Amygdala (tissue), 56 donors: ENCODE measurements at regions not wholly inside any gene's neighbourhood (a gene's known extent, or its start where the extent isn't known, plus 50 kb on each side); places are given as distances from the start of the nearest gene placed in this dataset.

Experiments
- DNase-seq, 56 donors: peaks; one replicate each; lab custom pipeline; 2025; lab: John Stamatoyannopoulos, UW

DNA sequence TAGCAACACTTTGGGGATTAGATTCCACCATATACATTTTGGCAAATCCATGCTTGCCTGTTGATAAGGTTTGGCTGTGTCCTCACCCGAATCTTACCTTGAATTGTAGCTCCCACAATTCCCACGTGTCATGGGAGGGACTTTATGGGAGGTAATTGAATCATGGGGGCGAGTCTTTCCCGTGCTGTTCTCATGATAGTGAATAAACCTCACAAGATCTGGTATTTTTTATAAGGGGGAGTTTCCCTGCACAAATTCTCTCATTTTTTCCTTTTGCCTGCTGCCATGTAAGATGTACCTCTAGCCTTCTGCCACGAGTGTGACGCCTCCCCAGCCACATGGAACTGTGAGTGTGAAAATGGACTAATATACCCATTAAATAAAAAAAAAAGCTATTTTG, 265.3 kb downstream of the MRPL39 start:
- DNase-seq: no peak

DNA sequence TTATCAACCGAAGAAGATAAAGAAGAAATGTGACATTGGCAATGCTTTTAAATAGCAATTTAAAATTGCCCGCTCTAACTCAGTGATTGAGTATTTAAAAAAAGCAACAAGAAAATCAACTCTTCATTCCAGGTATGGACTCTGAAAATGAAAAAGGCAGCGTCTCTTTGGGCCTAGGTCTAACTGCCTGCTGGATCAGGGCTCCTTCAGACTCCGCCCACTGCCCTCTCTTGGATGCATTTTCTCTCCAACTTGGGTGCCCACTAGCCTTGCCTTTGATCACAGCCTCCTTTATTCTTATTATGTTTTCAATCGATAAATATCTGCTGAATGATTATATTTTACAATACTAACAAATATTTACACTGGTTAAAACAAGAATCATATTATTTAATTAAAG, 268.9 kb downstream of the MRPL39 start:
- no peak for DNase-seq

DNA sequence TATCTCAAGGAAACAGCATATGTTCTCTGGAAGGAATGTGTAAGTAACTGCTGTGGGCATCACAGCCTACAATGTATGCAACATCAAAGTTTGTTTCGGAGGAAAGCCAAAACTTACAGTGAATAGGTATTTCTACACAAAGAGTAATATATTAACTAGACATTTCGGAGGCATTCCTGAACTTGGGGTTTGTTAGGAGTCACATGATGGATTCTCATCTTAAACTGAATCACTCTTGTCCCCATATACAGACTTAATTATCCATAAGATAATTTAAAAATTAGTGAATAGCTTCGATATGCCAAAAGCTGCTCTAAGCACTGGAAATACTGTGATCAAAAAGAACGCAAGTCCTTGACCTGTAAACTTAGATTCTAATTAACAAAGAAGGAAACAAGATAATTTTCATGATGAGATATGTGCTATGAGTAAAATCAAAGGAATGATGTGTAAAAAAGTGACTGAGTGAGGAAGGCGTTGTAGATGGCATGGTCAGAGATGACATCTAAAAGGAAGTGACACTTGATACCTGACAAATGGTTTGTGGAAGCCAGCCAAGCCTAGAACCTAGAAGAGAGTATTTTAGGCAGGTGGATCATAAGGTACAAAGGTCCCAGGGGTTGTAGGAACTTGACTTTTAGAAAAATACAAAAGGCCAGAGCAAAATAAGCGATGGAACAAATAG, 273.1 kb downstream of the MRPL39 start:
- DNase-seq: no peak

DNA sequence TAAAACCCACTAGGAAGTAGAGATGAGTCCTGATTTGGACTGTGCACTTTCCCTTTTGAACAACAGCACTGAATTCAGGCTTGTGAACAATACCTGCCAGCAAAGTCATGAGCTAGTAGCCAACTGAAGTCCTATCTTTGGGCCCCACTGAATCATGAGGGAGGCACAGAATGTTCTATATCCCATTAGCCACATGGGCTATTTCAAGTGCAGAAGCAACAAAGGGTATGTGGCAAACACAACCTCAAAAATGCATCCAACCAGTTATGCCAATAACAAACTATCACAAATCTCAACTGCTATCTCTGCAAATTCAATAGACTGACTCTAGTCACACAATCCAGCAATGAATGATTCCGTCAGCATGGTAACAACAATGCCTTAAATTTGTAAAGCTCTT, 276.0 kb downstream of the MRPL39 start:
- no peak for DNase-seq

DNA sequence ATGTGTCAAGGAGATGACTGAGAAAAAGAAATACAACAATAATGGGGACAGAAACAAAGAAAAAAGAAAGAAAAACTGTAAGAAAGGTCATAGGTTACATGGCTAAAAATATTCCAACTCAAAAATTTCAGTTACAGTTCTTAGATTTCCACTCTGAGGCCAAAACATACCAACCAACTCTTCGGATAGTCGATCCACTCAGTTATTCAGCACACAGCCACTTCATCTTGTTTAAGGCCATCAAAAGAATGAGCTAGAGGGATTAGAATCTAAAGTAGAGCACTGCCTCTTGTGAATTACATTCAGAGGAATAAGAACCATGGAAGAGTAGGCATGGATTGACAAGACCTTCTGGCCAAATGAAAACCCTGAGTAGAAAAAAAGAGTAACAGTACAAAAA, 277.0 kb downstream of the MRPL39 start:
- no peak for DNase-seq

DNA sequence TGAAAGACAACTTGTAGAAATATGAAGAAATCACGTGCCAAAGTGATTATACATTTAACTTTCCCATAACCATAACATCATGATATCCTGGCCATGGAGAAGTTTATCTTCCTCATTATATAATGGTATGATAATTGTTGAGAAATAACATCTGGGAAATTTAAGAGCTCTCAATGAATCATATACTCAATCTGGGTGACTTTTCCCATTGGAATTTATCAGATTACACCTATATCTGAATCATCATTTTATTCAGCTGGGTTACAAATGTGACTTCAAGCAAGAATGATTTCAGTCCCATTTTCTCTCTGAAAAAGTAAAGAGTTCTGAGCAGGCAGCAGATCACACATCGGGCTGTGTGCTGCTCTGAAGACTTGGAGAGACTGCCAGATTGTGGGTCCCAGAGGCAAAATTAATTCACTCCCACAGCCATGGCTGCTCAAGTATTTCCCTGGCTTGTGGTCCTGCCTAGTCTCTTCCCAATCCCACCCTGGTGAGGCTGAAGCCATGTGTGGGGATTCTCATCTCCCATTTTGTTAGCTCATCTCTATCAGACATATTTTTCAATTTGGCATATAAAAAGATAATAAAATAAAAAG, 278.0 kb downstream of the MRPL39 start:
- no peak for DNase-seq

DNA sequence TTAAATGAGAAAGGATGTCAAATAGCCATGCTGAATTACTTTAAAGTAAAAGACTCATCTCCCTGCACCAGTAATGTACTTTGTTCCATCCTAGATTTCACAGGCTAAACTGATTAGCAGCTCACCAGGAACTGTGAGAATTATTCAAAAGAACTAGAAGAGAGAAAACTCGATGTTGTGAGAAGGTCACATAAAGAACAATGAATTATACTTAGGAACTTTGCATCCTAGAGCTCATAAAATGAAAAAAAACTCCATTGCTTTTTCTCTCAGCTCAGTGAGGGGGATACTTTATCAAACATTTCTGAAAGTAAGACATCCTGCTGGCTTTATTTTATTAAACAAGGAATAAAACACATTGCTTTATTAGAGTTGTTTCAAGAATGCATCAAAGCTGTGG, 278.5 kb downstream of the MRPL39 start:
- no peak for DNase-seq

DNA sequence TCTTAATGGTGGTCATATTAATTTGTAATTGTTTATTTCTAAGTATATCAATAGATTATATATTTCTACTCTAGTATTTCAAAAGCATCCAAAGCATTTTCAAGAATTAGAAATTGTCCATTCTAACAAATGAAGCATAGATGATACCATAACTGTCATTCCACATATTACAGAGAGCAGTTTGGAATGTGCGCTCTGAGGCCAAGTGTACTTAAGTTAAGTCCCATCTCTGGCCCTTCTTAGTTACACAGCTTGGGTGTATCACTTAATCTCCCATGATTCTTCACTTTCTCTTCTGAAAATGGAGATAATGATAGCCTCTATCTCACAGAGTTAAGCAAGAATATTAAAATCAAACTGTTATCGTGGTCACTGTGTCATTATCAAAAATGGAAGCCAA, 281.1 kb downstream of the MRPL39 start:
- no peak for DNase-seq

DNA sequence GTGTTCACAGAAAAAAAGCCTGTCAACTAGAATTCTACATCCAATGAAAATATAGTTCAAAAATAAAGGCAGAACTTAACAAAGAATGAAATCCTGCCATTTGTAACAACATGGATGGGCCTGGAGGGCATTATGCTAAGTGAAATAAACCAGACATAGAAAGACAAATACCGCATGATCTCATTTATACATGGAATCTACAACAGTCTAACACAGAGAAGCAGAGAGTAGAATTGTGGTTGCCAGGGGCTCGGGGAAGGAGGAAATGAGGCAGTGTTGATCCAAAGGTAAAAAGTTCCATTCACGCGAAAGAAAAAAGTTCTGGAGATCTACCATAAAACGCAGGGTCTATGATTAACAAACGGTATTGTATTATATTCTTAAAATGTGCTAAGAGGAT, 282.6 kb downstream of the MRPL39 start:
- no peak for DNase-seq

DNA sequence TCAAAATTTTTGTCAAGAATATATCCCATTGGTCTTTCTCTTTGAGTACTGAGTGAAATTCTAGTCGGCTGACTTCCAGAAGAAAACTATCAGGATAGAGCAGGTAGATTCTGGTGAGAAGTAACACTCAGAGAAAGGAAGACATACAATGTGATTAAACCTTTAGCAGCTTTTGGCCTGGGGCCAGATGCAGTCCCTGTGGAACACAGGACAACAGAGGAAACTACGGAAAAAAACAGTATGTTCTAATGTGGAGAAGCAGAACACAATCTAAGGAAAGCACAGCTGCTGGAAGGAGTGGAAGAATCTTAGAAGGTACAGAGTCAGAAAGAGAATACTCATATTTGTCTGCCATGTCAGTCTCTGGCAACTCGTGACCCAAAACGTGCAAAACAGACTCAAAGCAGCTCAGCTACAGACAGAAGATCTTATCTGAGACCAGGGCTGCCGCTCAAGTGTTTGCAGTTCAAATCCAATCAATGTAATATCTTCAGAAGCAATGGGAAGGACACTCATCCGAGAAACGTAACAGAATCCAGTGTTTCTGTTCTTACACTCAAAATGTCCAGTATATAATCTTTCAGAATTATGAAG, 283.8 kb downstream of the MRPL39 start:
- no peak for DNase-seq

DNA sequence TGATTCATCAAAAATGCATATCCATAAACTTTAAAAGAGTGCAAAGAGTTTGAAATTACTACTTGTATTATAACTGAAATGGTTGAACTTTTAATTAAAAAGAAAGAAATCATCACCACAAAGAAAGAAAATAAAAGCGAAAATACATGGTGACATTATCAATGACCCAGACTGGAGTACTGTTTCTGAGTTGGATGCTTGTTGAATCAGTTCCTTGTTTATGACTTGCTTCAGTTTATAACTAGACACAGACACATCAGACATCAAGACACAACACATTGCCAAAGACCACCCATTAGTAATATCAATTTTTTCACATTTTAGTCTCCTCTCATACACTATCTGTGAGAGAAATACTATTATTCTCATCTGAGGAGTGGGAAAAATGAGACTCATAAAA, 293.0 kb downstream of the MRPL39 start:
- no peak for DNase-seq

DNA sequence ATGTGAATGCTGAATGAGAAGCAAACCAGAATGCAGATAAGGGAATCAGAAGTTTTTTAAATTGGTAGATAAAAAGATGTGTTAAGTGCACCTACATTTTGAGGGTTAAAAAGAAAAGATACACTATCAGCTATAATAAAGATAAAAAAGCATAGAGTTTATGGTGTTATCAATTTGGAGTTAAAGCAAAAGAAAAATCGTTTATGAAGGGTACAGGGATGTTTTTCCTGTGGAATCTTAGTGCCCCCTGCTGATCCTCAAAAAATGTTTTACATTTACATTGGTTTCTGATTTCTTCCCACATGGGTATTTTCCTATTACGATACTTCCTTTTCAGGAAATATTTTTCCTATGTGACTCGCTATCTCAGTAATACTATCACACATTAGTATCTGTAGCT, 293.5 kb downstream of the MRPL39 start:
- DNase-seq: no peak

DNA sequence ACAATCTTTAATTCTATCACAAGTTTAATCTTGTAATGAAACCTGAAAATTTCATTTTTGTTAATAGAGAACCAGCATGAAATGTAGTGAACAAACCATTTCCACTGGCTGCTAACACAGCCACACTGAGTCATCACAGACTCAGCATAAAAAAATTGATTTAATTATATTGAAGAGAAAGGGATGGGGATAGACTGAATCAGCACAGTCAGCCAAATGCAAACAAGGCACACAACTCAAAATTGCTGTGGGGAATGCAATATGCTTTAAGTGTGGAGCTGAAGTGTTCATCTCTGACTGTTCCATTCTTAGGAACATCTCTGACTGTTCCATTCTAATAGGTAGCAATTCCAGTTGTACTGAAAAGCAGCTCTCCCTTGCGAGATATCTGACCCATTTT, 299.8 kb downstream of the MRPL39 start:
- no peak for DNase-seq

DNA sequence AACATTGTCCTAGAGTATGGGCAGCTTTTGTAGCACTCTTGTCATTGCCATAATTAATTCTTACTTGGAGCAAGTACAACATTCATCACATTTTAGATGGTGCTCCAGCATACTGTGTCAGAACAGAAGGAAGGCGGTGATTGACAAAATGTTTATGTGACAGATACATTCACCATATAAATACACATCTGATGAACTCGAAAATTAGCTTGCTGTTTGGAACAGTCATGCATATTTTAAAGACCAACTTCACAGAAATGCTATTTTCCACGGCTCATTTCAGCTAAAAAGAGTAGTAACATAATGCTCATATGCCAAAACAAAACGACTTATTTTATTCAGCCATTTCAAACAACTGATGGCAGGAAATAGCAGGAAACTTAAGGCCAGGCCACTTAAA, 302.7 kb downstream of the MRPL39 start:
- DNase-seq: no peak

DNA sequence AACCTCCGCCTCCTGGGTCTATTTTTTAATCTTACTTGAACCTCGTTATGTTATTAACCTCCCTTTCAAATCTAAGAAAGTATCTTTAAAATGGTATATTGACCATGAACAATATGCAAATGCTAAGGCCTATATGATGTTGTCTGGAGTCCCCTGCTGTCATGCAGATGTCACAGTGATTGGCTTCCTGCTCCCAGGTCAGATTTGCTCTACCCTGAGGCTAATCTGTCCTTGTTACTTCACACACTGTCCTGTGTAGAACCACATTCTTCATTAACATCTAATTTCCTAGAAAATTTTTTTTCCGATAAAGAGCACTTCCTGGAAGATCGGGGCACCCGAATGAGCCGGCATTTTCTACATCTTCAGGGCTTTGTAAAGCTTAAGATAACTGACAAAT, 306.6 kb downstream of the MRPL39 start:
- no peak for DNase-seq

DNA sequence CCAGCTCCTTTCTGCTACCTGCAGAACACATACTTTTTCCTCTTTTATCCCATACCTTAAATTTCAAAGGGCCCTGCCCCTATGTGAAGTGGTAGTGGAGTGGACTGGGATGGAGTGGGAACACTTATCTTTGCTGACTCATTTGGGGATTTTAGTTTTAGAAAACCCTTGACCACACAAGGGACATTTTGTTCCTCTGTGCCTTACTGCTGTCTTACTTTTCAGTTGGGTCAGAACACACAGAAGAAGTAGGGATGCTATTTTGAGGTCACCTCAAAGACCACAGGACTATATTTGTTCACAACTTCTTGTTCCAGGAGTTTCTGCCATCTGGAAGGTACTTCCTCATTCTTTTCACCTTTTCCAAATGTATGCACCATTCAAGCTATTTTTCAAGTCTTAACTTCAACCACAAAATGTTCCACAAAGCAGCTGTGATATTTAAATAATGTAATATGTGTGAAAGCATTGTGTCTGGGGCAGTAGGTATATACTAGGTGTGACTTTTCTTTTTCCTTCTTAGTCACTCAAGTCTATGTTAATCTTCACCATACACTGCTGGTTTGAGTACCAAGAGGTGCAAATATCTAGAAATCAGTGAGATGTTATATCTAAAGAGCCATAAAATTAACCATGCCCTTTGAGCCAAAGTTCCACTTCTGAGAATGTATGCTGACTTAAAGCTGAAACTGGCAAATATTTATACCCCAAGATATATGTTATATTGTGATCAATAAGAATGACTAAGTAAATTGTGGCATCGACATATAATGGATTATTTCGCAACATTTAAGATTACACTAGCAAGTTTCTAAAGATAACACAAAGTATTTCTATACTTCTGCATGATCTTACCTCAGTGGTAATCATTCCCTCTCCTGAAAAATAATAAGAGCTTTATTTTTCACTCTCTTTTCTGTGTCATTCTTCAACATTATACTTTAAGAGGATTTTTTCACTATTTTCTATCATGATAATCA, 308.5 kb downstream of the MRPL39 start:
- no peak for DNase-seq

DNA sequence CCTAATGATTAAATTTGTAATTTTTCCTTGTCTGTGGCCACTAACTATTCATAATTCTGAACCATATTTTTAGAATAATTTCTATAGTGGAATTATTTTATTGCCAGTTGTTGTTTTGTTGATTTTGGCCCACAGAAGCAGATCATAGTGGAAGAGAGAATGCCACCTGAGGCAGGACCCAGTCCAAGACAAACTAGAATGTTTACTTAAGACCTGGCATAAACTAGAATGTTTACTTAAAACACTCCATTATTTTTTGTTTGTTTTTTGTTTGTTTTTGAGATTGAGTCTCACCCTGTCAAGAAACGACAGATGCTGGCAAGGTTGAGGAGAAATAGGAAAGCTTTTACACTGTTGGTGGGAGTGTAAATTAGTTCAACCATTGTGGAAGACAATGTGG, 310.2 kb downstream of the MRPL39 start:
- DNase-seq: no peak

DNA sequence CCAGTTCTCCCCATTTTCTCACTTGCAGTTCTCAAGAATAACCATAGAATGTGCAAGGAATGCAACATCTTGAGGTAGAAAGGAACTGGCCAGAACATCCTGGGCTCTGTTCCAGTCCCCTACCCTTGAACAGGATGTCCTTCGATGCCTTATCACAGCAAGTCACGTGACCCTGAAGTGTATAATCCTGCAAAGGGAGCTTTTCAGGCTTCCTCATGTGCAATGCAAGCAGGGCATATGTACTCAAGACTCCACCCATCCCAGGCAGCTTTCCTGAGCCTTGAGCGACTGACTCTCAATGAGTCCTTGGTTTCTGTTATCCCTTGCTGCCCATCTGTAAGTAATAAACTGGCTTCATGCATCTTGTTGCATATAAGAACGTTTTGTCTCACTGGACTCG, 311.0 kb downstream of the MRPL39 start:
- no peak for DNase-seq

DNA sequence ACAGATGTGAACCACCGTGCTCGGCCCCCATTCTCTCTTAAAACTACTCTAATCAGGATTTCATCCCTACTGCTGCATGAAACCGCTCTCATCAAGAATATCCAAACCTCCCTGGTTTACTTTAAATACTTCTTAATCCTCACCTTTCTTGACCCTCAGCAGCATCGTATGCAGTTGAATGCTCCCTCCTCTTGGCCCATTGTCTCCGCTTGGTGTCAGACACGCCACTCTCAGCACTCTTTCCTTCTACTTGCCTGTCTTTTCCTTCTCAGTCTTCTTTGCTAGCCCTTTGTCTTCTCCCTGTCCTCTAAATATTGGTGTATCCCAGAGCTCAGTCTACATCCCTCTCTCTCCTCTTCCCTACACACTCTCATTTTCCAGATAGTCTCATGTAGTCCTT, 314.9 kb downstream of the MRPL39 start:
- DNase-seq: no peak

DNA sequence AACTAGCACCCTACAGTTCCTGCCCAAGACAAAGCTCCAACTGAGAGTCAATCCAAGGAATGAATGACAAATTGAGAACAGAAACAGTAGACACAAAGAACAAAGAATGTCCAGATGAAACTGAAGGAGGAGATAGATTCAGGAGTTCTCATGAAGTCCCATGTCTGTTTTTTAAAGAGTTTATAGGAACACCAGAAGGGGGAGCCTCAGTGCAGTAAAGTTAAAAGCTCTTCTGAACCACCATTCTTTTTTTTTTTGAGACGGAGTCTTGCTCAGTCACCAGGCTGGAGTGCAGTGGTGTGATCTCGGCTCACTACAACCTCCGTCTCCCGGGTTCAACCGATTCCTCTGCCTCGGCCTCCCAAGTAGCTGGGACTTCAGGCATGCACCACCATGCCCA, 323.6 kb downstream of the MRPL39 start:
- no peak for DNase-seq

DNA sequence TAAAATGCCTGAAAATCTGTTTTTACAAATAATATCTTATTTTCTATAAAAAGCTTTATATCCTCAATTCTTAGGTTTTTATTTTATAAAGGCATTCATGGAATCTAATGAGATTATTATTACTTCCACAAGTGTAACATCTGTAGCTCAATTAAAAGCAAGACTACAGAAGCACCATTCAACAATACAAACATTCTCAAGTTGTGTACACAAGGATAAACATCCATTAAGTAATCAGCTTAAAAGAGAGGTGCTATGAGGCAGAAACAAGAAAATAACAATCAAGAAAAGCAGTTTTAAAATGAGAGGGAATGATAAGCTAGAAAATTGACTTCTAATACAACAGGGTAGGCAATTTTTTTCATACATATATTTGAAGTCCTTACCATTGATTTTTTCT, 326.1 kb downstream of the MRPL39 start:
- DNase-seq: no peak
